Upper lobe of right lung (tissue), 1 donor: ENCODE measurements at regions not wholly inside any gene's neighbourhood (a gene's known extent, or its start where the extent isn't known, plus 50 kb on each side); places are given as distances from the start of the nearest gene placed in this dataset.
"Not testable (repeated sequence)": the region's sequence is repeated elsewhere in the genome, so short reads cannot be mapped to it uniquely, and the experiment has no call there.

Experiments used
- ATAC-seq: fragments of 200-7000 bp; cut with Tn5 transposase; one replicate; pipeline ENCODE4 v1.9.1; 2020; ENCODE audit warnings: mild to moderate bottlenecking, moderate library complexity
- DNase-seq: peaks from one replicate; pipeline ENCODE4 v3.0.0-alpha.2; 2020
- H3K27ac ChIP-seq: fragments of 200-600 bp; one replicate; pipeline ENCODE4 v1.8.0; 2022
- H3K27me3 ChIP-seq: fragments of 200-600 bp; one replicate; pipeline ENCODE4 v1.8.0; 2022; ENCODE audit warnings: mild to moderate bottlenecking
- H3K36me3 ChIP-seq: fragments of 200-600 bp; one replicate; pipeline ENCODE4 v1.8.0; 2022
- H3K4me1 ChIP-seq: fragments of 200-600 bp; one replicate; pipeline ENCODE4 v1.8.0; 2022
- H3K4me3 ChIP-seq: fragments of 200-600 bp; one replicate; pipeline ENCODE4 v1.8.0; 2022; ENCODE audit warnings: mild to moderate bottlenecking
- H3K9me3 ChIP-seq: fragments of 200-600 bp; one replicate; pipeline ENCODE4 v1.8.0; 2022
- intact Hi-C: fragments of 100-400 bp; cut with DNase I; formaldehyde crosslinking; loops from one replicate; pipeline ENCODE4 v1.11.0; 2022
- TF ChIP-seq, protein P1 (sequence below): fragments of 200-600 bp; IDR thresholded peaks from one replicate; pipeline ENCODE4 v1.8.0; 2022; ENCODE audit warnings: antibody characterized with exemption
- donor health status: DM: no; HTN: yes; CAD: no; lungs with severe emphysema.

GRCh38 chrX:138877746-138878145 is 166.2 kb upstream of the FGF13 start:
- ATAC-seq, result no peak
- TF ChIP-seq, protein P1, sequence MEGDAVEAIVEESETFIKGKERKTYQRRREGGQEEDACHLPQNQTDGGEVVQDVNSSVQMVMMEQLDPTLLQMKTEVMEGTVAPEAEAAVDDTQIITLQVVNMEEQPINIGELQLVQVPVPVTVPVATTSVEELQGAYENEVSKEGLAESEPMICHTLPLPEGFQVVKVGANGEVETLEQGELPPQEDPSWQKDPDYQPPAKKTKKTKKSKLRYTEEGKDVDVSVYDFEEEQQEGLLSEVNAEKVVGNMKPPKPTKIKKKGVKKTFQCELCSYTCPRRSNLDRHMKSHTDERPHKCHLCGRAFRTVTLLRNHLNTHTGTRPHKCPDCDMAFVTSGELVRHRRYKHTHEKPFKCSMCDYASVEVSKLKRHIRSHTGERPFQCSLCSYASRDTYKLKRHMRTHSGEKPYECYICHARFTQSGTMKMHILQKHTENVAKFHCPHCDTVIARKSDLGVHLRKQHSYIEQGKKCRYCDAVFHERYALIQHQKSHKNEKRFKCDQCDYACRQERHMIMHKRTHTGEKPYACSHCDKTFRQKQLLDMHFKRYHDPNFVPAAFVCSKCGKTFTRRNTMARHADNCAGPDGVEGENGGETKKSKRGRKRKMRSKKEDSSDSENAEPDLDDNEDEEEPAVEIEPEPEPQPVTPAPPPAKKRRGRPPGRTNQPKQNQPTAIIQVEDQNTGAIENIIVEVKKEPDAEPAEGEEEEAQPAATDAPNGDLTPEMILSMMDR, result no peak
- Histone ChIP-seq H3K4me1 (no peaks in the 10 kb centered on the region), H3K36me3 (no peaks in the 10 kb centered on the region), H3K27ac (no peak overlapping the region), H3K4me3 (no peak overlapping the region), H3K27me3 (no peaks in the 10 kb centered on the region), H3K9me3 (no peaks in the 10 kb centered on the region)
- intact Hi-C loops, result no loop called here
- no peak for DNase-seq

DNA sequence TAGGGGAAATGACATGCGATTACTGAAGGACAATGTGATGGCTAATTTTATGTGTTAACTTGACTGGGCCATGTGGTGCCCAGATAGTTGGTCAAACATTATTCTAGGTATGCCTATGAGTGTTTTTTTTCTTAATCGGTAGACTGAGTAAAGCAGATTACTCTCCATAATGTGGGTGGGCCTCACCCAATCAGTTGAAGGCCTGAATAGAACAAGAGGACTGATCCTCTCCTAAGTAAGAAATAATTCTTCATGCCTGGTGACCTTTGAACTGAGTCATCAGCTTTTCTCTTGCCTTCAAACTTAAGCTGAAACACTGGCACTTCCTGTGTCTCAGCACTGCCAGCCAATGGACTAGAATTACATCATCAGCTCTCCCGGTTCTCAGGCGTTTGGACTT is 164.0 kb upstream of the FGF13 start:
- DNase-seq (no peak), ATAC-seq (no peak)
- H3K27ac ChIP-seq, result no peak overlapping the region
- TF ChIP-seq, protein P1, result no peak
- H3K27me3 ChIP-seq, result no peaks in the 10 kb centered on the region
- no peaks in the 10 kb centered on the region for H3K36me3 ChIP-seq
- no peak overlapping the region for H3K4me3 ChIP-seq
- no peaks in the 10 kb centered on the region for H3K4me1 ChIP-seq
- H3K9me3 ChIP-seq, result no peaks in the 10 kb centered on the region
- intact Hi-C loops, result no loop called here

DNA sequence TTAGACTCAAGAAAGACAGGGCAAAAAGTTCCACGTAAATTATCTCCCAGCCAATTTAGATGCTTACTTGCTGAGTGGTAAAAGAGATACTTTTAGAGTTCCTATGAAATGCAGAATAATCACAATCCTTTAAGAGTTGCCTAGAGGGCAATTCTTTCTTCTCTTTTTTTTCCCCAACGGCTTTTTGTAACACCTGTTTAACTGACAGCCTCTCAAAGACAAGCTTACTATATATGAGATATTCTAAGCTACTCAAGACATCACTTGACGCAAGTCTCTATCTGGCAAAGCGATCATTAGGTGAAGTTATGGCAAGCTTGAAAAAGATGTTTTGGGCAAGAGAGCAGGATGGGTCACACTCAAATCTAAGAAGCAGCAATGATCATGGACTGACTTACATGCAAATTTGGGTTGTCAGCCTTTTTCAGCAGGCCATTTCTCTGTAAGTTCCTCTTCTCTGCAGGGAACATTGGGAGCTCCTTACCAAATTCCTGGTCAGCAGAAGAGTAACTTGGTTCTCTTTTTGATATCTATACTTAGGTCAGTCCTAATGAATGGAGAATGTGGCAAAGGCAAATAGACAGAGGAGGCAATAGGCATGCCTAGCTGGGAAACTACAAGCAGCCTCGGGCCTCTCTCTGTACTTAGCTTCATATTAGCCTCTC is 162.9 kb upstream of the FGF13 start:
- Histone ChIP-seq H3K27me3 (no peaks in the 10 kb centered on the region), H3K4me3 (no peak overlapping the region), H3K27ac (no peak overlapping the region), H3K4me1 (no peaks in the 10 kb centered on the region), H3K9me3 (no peaks in the 10 kb centered on the region), H3K36me3 (no peaks in the 10 kb centered on the region)
- TF ChIP-seq, protein P1, result no peak
- no peak for DNase-seq
- no peak for ATAC-seq
- intact Hi-C loops, result no loop called here

GRCh38 chrX:138873640-138874039 is 162.1 kb upstream of the FGF13 start:
- H3K4me3 ChIP-seq, ATAC-seq, H3K36me3 ChIP-seq, intact Hi-C loops, H3K27ac ChIP-seq, DNase-seq, H3K4me1 ChIP-seq, H3K9me3 ChIP-seq, H3K27me3 ChIP-seq: not testable (repeated sequence)

- no peak for DNase-seq
- ATAC-seq, result no peak
- no peaks in the 10 kb centered on the region for H3K36me3 ChIP-seq
Observed at GRCh38 chrX:138872537-138872936, 161.0 kb upstream of the FGF13 start.

GRCh38 chrX:138871739-138872138 is 160.2 kb upstream of the FGF13 start:
- H3K36me3 ChIP-seq, result no peaks in the 10 kb centered on the region
- intact Hi-C loops, result no loop called here
- H3K9me3 ChIP-seq, result no peaks in the 10 kb centered on the region
- TF ChIP-seq, protein P1, result no peak
- no peak overlapping the region for H3K27ac ChIP-seq
- H3K4me1 ChIP-seq, result no peaks in the 10 kb centered on the region
- no peak overlapping the region for H3K4me3 ChIP-seq
- DNase-seq (no peak), ATAC-seq (no peak)
- no peaks in the 10 kb centered on the region for H3K27me3 ChIP-seq

More at GRCh38 chrX:138872537-138872936, 161.0 kb upstream of the FGF13 start:
- H3K27ac ChIP-seq, result no peak overlapping the region
- TF ChIP-seq, protein P1, result no peak
- intact Hi-C loops, result no loop called here
- H3K4me1 ChIP-seq, result no peaks in the 10 kb centered on the region
- no peak overlapping the region for H3K4me3 ChIP-seq
- H3K9me3 ChIP-seq, result no peaks in the 10 kb centered on the region
- no peaks in the 10 kb centered on the region for H3K27me3 ChIP-seq
